Uterus (tissue), 3 donors: ENCODE measurements at regions not wholly inside any gene's neighbourhood (a gene's known extent, or its start where the extent isn't known, plus 50 kb on each side); places are given as distances from the start of the nearest gene placed in this dataset.

Experiments used
- DNase-seq, 2 donors: peaks; one replicate each; pipeline ENCODE4 v3.0.0-alpha.2; 2019 to 2020
- H3K27ac ChIP-seq, 2 donors: fragments of 200-600 bp; sonication (generic); 1 replicate in 1 of 2; 2 replicates in 1 of 2; pipeline ENCODE4 v1.5.1; 2016 to 2018
- H3K27me3 ChIP-seq, 2 donors: fragments of 200-600 bp; sonication (generic); one replicate each; pipeline ENCODE4 v1.5.1; 2018 to 2019; ENCODE audit warnings: control low read depth in 1 of 2
- H3K36me3 ChIP-seq, 2 donors: fragments of 200-600 bp; sonication (generic); one replicate each; pipeline ENCODE4 v1.5.1; 2019; ENCODE audit warnings: control low read depth in 1 of 2
- H3K4me1 ChIP-seq, 2 donors: fragments of 200-600 bp; sonication (generic); one replicate each; pipeline ENCODE4 v1.5.1; 2018 to 2019; ENCODE audit warnings: control low read depth in 1 of 2
- H3K4me3 ChIP-seq, 2 donors: fragments of 200-600 bp; sonication (generic); 1 replicate in 1 of 2; 2 replicates in 1 of 2; pipeline ENCODE4 v1.5.1; 2018 to 2019; ENCODE audit warnings: mild to moderate bottlenecking in 1 of 2
- H3K9me3 ChIP-seq, 2 donors: fragments of 200-600 bp; sonication (generic); one replicate each; pipeline ENCODE4 v1.5.1; 2019; ENCODE audit warnings: control low read depth in 1 of 2
- CTCF ChIP-seq, 4 experiments: fragments of 200-600 bp in 2 of 4; fragments of 450-650 bp in 2 of 4; sonication (generic) in 2 of 4; IDR thresholded peaks; one replicate each; pipeline ENCODE4 v1.5.1; 2016 to 2019; ENCODE audit warnings: antibody characterized with exemption in 4 of 4, mild to moderate bottlenecking in 2 of 4, moderate library complexity in 1 of 4
- POLR2A ChIP-seq, 2 donors: fragments of 450-650 bp; IDR thresholded peaks; one replicate each; pipeline ENCODE4 v1.6.1; 2016; ENCODE audit warnings: antibody characterized with exemption in 2 of 2, mild to moderate bottlenecking in 1 of 2, moderate library complexity in 1 of 2
- intact Hi-C: fragments of 100-400 bp; cut with DNase I; formaldehyde crosslinking; loops from one replicate; pipeline ENCODE4 v1.15.1; 2023; ENCODE audit warnings: low total_unique reads
- donor health status: DM: yes; HTN: yes; CAD: no.

- Histone ChIP-seq H3K9me3 (no peaks in the 10 kb centered on the region), H3K36me3 (no peaks in the 10 kb centered on the region), H3K4me3 (no peak overlapping the region), H3K27me3 (no peaks in the 10 kb centered on the region), H3K27ac (no peak overlapping the region), H3K4me1 (no peaks in the 10 kb centered on the region)
- TF ChIP-seq POLR2A (IDR thresholded peaks at IDR 0.05) (no peak), CTCF (IDR thresholded peaks at IDR 0.05) (no peak)
- intact Hi-C loops, result no loop called here
- no peak for DNase-seq
Observed at GRCh38 chr16:76052725-76053124, 224.5 kb upstream of the CNTNAP4 start.

GRCh38 chr16:76059186-76059585, 218.0 kb upstream of the CNTNAP4 start:
- Histone ChIP-seq H3K9me3 (no peaks in the 10 kb centered on the region), H3K4me1 (no peaks in the 10 kb centered on the region), H3K27me3 (no peaks in the 10 kb centered on the region), H3K27ac (no peak overlapping the region), H3K4me3 (no peak overlapping the region), H3K36me3 (no peaks in the 10 kb centered on the region)
- no peak for DNase-seq
- TF ChIP-seq CTCF (IDR thresholded peaks at IDR 0.05) (no peak), POLR2A (IDR thresholded peaks at IDR 0.05) (no peak)
- intact Hi-C loops, result no loop called here

- no peaks in the 10 kb centered on the region for H3K27me3 ChIP-seq
- no peaks in the 10 kb centered on the region for H3K4me1 ChIP-seq
- DNase-seq, result no peak
- TF ChIP-seq CTCF (IDR thresholded peaks at IDR 0.05), result no peak
- TF ChIP-seq POLR2A (IDR thresholded peaks at IDR 0.05), result no peak
- no peak overlapping the region for H3K4me3 ChIP-seq
- intact Hi-C loops, result no loop called here
- H3K27ac ChIP-seq, result no peak overlapping the region
- no peaks in the 10 kb centered on the region for H3K36me3 ChIP-seq
- no peaks in the 10 kb centered on the region for H3K9me3 ChIP-seq
Observed at GRCh38 chr16:76059701-76060100, 217.5 kb upstream of the CNTNAP4 start.

GRCh38 chr16:76071690-76072089, 205.5 kb upstream of the CNTNAP4 start:
- no peak for TF ChIP-seq POLR2A (IDR thresholded peaks at IDR 0.05)
- no peak for TF ChIP-seq CTCF (IDR thresholded peaks at IDR 0.05)
- Histone ChIP-seq H3K36me3 (no peaks in the 10 kb centered on the region), H3K27ac (no peak overlapping the region), H3K4me3 (no peak overlapping the region), H3K9me3 (no peaks in the 10 kb centered on the region), H3K4me1 (no peaks in the 10 kb centered on the region), H3K27me3 (no peaks in the 10 kb centered on the region)
- DNase-seq, result no peak
- intact Hi-C loops, result no loop called here

- H3K9me3 ChIP-seq, result no peaks in the 10 kb centered on the region
- no peaks in the 10 kb centered on the region for H3K36me3 ChIP-seq
- intact Hi-C loops, result no loop called here
- H3K27me3 ChIP-seq, result no peaks in the 10 kb centered on the region
- H3K4me3 ChIP-seq, result no peak overlapping the region
- DNase-seq, result no peak
- H3K4me1 ChIP-seq, result no peaks in the 10 kb centered on the region
- TF ChIP-seq CTCF (IDR thresholded peaks at IDR 0.05) (no peak), POLR2A (IDR thresholded peaks at IDR 0.05) (no peak)
- H3K27ac ChIP-seq, result no peak overlapping the region
Observed at GRCh38 chr16:76081967-76082366, 195.2 kb upstream of the CNTNAP4 start.
